Femur (tissue), 1 donor: ENCODE measurements at regions not wholly inside any gene's neighbourhood (a gene's known extent, or its start where the extent isn't known, plus 50 kb on each side); places are given as distances from the start of the nearest gene placed in this dataset.

Source experiments
- DNase-seq: peaks from one replicate; pipeline ENCODE4 v3.0.0-alpha.2; 2017

DNA sequence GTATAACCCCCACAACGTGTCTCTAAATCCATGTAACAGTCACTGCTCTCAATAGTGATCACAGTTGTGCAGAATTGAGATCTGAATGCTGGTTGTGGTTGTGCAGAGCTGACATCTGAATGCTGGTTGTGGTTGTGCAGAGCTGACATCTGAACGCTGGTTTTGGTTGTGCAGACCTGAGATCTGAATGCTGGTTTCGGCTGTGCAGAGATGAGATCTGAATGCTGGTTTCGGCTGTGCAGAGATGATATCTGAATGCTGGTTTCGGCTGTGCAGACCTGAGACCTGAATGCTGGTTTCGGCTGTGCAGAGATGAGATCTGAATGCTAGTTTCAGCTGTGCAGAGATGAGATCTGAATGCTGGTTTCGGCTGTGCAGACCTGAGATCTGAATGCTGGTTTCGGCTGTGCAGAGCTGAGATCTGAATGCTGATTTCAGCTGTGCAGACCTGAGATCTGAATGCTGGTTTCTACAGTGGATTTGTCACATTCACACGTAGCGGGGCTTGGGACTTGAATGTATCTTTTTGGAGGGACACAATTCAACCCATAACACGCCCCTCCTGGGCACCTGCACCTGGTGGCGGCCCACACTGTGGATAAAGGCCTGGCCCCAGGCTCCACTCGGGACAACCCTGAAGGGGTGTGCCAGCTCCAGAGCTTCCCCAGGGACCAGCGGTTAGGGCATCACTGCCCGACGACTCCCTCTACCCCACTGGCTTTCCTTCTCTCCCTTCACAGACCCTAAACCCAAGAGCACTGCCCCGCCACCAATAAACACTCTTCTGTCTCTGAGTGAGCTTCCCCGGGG lies 51.1 kb upstream of the SLC66A3 start:
- DNase-seq, result no peak

DNA sequence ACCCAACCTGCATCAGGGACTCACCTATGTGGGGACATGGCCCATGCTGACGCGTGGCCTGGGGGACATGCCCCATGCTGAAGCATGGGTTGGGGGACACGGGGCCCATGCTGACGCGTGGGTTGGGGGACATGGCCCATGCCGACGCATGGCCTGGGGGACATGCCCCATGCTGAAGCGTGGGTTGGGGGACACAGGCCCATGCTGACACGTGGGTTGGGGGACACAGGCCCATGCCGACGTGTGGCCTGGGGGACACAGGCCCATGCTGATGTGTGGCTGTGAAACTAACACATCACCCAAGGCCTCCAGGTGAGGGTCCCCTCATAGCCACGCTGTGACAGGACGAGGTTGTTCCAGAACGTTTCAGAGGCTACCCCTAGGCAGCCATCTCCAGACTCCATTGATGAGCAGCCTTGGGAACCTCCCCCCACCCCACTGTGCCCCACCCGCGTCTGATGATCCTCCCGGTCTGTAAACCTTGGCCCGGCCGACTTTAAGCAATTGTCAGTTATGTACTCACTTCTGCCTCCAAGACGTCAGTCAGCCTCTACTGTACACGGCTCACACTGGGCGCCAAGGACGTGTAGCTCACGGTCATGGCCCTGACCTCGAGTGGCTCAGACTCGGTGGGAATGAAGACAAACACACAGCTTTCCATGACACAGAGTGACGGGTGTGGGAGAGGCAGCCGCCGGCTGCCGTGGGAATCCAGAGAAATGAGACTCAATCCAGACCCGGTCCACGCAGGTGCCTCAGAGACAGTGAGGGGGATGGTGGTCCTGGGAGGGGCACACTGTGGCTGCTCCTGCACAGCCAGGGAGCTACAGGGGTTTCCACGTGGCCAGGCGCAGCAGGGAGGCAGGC lies 50.2 kb upstream of the SLC66A3 start:
- no peak for DNase-seq
